NT2/D1 (cell line): ENCODE measurements at regions not wholly inside any gene's neighbourhood (a gene's known extent, or its start where the extent isn't known, plus 50 kb on each side); places are given as distances from the start of the nearest gene placed in this dataset.
"Not testable (repeated sequence)": the region's sequence is repeated elsewhere in the genome, so short reads cannot be mapped to it uniquely, and the experiment has no call there.

Experiments
- DNase-seq: peaks from one replicate; pipeline ENCODE4 v3.0.0-alpha.2; 2011; ENCODE audit warnings: low read depth, low spot score
- H3K27me3 ChIP-seq: 2 replicates; pipeline ENCODE4 v1.6.0; 2011; ENCODE audit warnings: mild to moderate bottlenecking; ENCODE audit not compliant: insufficient read length, insufficient read depth
- H3K36me3 ChIP-seq: 2 replicates; pipeline ENCODE4 v1.6.1; 2011; ENCODE audit warnings: mild to moderate bottlenecking, low read length, mixed read lengths; ENCODE audit not compliant: insufficient read depth, insufficient read length
- H3K4me1 ChIP-seq: 2 replicates; pipeline ENCODE4 v1.5.1; 2011; ENCODE audit not compliant: insufficient read depth, insufficient read length
- H3K4me3 ChIP-seq: 2 replicates; pipeline ENCODE4 v1.5.1; 2011; ENCODE audit warnings: low read depth; ENCODE audit not compliant: insufficient read length
- H3K9ac ChIP-seq: 2 replicates; pipeline ENCODE4 v1.6.0; 2011; ENCODE audit warnings: low read depth; ENCODE audit not compliant: insufficient read length
- H3K9me3 ChIP-seq: 2 replicates; pipeline ENCODE4 v1.5.1; 2011; ENCODE audit warnings: mild to moderate bottlenecking, low read length; ENCODE audit not compliant: insufficient read depth

DNA sequence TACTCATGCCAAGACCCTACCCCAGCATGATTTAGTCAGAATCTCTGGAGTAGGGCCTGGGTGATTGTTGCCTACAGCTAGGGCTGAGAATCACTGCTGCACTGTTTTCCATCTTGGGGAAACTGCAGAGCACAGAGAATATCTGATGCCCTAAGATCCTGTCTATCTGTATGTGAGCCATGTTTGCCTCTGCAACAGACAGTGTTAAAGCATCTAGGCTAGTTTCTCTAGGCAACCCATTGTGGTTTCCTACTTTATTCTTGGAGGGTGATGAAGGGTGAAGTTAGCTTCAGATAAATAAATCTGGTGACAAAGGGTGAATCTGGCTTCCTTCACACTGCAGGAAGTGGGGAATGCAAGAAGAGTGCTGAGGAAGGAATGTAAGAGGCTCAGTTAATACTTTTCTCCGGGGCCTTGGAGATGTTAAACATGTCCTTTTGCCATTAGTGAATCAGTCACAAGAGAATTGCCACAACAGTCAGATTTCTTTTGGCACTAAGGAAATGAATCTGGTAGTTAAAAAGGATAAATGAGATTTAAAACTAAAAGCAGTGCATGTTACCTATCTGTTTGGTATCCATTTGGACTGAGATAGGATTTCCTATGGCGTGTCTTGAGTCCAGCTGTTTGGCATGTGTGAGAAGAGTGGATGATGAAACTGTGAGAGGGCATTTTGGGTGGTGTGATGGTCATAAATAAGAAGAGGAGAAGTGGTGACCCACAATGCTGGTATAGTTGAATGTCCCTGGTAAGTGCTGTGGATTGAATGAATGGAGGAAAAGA lies 119.6 kb upstream of the IKBKE start:
- not testable (repeated sequence) for H3K4me3 ChIP-seq, H3K9ac ChIP-seq, H3K9me3 ChIP-seq, H3K27me3 ChIP-seq, H3K4me1 ChIP-seq, H3K36me3 ChIP-seq, DNase-seq

DNA sequence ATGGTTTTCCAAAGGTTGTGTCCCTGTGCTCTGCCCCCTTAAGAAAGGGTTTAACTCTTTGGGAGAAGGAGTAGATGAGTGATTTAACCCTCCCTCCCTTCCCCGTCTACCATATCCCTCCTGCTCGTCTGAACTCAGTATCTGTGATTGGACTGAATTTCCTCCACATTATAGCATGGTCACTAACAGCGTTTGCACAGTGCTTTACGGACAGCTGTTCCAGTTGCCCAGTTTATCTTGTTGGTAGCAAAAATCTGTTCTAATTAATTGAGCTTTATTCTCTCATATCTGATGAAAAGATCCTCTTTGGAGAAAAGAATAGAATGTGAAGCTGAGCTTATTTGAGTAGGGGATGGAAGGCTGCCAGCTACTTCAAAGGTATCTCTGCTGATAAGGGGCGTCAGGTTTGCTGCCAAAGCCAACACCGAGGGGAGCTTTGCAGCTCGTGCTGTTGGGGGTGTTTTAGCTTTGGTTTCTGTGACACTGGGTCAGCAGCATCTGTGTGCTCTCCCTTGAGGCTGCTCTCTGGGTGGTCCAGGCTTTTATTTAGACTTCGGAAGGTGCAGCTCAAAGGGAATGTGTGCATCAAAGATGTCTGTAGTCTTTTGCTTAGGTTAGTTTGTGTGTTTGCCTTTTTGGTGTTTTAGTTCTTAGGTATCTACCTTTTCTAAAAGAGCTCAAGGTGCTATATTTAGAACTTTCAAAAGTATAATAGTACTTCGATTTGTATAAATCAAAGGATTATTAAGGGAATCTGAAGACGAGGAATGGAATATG lies 118.8 kb upstream of the IKBKE start:
- H3K4me3 ChIP-seq, DNase-seq, H3K9ac ChIP-seq, H3K36me3 ChIP-seq, H3K4me1 ChIP-seq, H3K9me3 ChIP-seq, H3K27me3 ChIP-seq: not testable (repeated sequence)

- H3K36me3 ChIP-seq, H3K4me1 ChIP-seq, H3K4me3 ChIP-seq, H3K9me3 ChIP-seq, H3K27me3 ChIP-seq, DNase-seq, H3K9ac ChIP-seq: not testable (repeated sequence)
Measured at GRCh38 chr1:206356310-206356709, 114.0 kb upstream of the IKBKE start.

GRCh38 chr1:206357962-206358361 lies 112.3 kb upstream of the IKBKE start:
- H3K4me3 ChIP-seq, H3K9ac ChIP-seq, DNase-seq, H3K4me1 ChIP-seq, H3K9me3 ChIP-seq, H3K27me3 ChIP-seq, H3K36me3 ChIP-seq: not testable (repeated sequence)

- H3K9me3 ChIP-seq, H3K9ac ChIP-seq, H3K4me3 ChIP-seq, H3K27me3 ChIP-seq, H3K4me1 ChIP-seq, DNase-seq, H3K36me3 ChIP-seq: not testable (repeated sequence)
Measured at GRCh38 chr1:206358771-206359170, 111.5 kb upstream of the IKBKE start.

DNA sequence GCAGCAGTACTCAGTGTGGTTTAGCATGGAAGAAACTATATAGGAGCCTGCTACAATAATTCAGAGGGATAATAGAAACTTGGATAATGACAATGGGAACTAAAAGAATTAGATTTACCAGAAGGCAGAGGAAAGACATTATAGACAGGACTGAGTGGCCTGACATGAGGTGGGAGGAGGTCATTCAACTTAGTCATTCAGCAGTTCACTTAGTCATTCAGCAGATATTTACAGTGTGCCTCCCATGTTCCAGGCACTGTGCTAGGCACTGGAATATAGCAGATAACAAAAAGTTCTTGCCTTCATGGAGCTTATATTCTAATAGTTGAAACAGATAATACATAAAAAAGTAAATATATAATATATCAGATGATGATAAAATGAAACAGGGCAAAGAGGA lies 110.9 kb upstream of the IKBKE start:
- H3K4me1 ChIP-seq, H3K36me3 ChIP-seq, DNase-seq, H3K27me3 ChIP-seq, H3K4me3 ChIP-seq, H3K9ac ChIP-seq, H3K9me3 ChIP-seq: not testable (repeated sequence)

DNA sequence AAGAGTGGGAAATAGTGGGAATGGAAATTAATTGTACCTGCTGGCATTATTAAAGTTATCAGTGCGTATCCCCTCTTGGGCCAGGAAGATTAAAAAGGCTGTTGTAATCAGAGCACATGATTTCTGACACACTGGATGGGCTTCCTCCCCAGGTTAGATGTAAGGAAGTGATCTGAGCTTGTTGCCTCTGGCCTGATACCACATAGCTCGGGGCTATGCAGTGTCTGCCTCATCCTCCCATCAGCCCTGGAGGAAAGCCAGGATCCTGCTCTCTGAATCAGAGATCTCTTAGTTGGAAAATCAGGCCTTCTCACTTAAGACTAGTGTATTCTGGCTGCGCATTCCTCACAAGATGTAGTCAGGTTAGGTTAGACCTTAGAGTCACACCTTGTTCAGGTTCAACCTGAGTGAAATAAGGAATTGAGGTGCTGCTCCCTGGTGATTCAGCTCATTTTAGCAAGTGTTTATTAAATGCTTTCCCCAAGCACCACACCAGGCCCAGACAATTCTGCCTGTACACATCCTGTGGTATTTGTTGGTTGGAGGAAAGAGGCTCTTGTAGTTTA lies 108.2 kb upstream of the IKBKE start:
- H3K4me1 ChIP-seq, H3K36me3 ChIP-seq, H3K9me3 ChIP-seq, DNase-seq, H3K9ac ChIP-seq, H3K27me3 ChIP-seq, H3K4me3 ChIP-seq: not testable (repeated sequence)

GRCh38 chr1:206362994-206363393 lies 107.3 kb upstream of the IKBKE start:
- not testable (repeated sequence) for H3K27me3 ChIP-seq, H3K9ac ChIP-seq, DNase-seq, H3K4me1 ChIP-seq, H3K4me3 ChIP-seq, H3K36me3 ChIP-seq, H3K9me3 ChIP-seq

DNA sequence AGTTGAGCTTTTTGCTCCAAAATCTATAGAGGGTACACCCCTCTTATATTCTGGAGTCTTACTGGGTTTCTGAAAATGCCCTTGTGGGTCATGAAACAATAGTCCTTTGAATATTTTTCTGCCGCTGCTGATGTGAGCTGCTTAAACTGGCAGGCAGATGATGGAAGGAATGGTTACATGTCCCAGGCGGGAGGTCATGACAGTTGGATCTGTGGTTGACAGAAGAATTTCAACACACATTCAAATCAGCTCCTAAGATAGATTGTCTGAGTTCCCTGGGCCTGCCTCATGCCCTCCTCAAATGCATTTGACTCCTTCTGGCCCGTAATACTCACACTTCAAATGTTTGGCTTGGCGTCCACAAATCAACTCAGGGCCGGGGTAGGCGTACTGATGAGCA lies 105.0 kb upstream of the IKBKE start:
- H3K9ac ChIP-seq, H3K4me1 ChIP-seq, H3K27me3 ChIP-seq, DNase-seq, H3K9me3 ChIP-seq, H3K36me3 ChIP-seq, H3K4me3 ChIP-seq: not testable (repeated sequence)

- H3K27me3 ChIP-seq, H3K9ac ChIP-seq, H3K9me3 ChIP-seq, H3K36me3 ChIP-seq, H3K4me1 ChIP-seq, H3K4me3 ChIP-seq, DNase-seq: not testable (repeated sequence)
Measured at GRCh38 chr1:206366131-206366530, 104.1 kb upstream of the IKBKE start.

- not testable (repeated sequence) for H3K9ac ChIP-seq, H3K36me3 ChIP-seq, H3K4me1 ChIP-seq, DNase-seq, H3K9me3 ChIP-seq, H3K4me3 ChIP-seq, H3K27me3 ChIP-seq
Measured at GRCh38 chr1:206366772-206367171, 103.5 kb upstream of the IKBKE start.
